ENCODE measurements at regions not wholly inside any gene's neighbourhood (a gene's known extent, or its start where the extent isn't known, plus 50 kb on each side); places are given as distances from the start of the nearest gene placed in this dataset.

DNA sequence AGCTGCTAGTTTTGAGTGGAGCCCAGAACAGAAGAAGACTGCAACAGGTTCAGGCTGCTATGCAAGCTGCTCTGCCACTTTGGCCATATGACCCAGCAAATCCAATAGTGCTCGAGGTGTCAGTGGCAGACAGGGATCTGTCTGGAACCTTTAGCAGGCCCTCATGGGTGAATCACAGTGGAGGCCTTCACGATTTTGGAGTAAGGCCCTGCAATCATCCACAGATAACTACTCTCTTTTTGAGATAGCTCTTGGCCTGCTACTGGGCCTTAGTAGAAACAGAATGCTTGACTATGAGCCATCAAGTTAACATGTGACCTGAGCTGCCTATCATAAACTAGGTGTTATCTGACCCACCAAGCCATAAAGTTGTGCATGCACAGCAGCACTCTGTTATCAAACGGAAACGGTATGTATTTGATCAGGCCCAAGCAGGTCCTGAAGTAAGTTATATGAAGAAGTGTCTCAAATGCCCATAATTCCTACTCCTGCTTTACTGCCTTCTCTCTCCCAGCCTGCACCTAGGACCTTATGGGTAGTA is 116.9 kb upstream of the CCDC196 start:
- Histone ChIP-seq H3K36me3 (replicated peaks in 1 of 2; ENCODE audit: control insufficient read depth in 1 of 2, insufficient read depth in 2 of 2, low read length in 1 of 2) (no peaks in the 10 kb centered on the region), H3K9ac (no peak overlapping the region), H3K4me1 (ENCODE audit: control insufficient read depth in 1 of 2, insufficient read depth in 2 of 2, low read depth in 1 of 2, low read length in 1 of 2) (no peaks in the 10 kb centered on the region), H3F3A (replicated peaks; ENCODE audit: insufficient read depth) (no peaks in the 10 kb centered on the region), H3K4me2 (no peak overlapping the region), H2AFZ (ENCODE audit: low read depth) (no peak overlapping the region), H3K4me3 (ENCODE audit: low read depth in 2 of 2, low read length in 1 of 2) (no peak overlapping the region), H4K20me1 (ENCODE audit: insufficient read depth) (no peaks in the 10 kb centered on the region), H3K27ac (ENCODE audit: low read depth in 2 of 2, low read length in 1 of 2) (no peak overlapping the region), H3K9me3 (no peaks in the 10 kb centered on the region), H3K79me2 (ENCODE audit: insufficient read depth) (no peaks in the 10 kb centered on the region), H3K27me3 (ENCODE audit: insufficient read depth) (no peaks in the 10 kb centered on the region), H3K9me2 (no peaks in the 10 kb centered on the region)
- no peak for DNase-seq
- POLR2A ChIA-PET: no interaction called here
- CTCF ChIA-PET: interaction anchor here (2.8 kb wide), 1 partner anchor 10 kb away, joined by 22 read pairs; no protein-coding TSS in a partner anchor
- WGBS (ENCODE audit: low lambda C conversion rate): 46% methylated on average over 4 of the region's 4 CpGs
- TF ChIP-seq EP300 (IDR thresholded peaks at IDR 0.05; ENCODE audit: borderline replicate concordance in 1 of 2, low read depth in 1 of 2, low read length in 1 of 2) (no peak), IRF3 (IDR thresholded peaks at IDR 0.05; ENCODE audit: low read depth, low read length) (no peak), FOXJ3 (CRISPR knock-in tag; IDR thresholded peaks at IDR 0.05) (no peak), PBX3 (IDR thresholded peaks at IDR 0.05) (no peak), MXI1 (IDR thresholded peaks at IDR 0.05; ENCODE audit: low read depth, low read length) (no peak), POLR2AphosphoS5 (IDR thresholded peaks at IDR 0.05; ENCODE audit: low read depth, low read length) (no peak), CHD2 (IDR thresholded peaks at IDR 0.05; ENCODE audit: low read length, partially characterized antibody) (no peak), EZH2phosphoT487 (IDR thresholded peaks at IDR 0.05; ENCODE audit: borderline replicate concordance, low read depth) (no peak), JUND (IDR thresholded peaks at IDR 0.05) (no peak), TCF12 (IDR thresholded peaks at IDR 0.05) (no peak), FOSL2 (IDR thresholded peaks at IDR 0.05; ENCODE audit: borderline replicate concordance, low read depth) (no peak), RFX5 (IDR thresholded peaks at IDR 0.05; ENCODE audit: low read length) (no peak), RCOR1 (IDR thresholded peaks at IDR 0.05; ENCODE audit: low read length) (no peak), RXRA (IDR thresholded peaks at IDR 0.05; ENCODE audit: borderline replicate concordance, low read depth) (no peak), ELF1 (IDR thresholded peaks at IDR 0.05) (no peak), SMC3 (IDR thresholded peaks at IDR 0.05; ENCODE audit: low read depth, low read length) (no peak)
- TF ChIP-seq, protein P1, sequence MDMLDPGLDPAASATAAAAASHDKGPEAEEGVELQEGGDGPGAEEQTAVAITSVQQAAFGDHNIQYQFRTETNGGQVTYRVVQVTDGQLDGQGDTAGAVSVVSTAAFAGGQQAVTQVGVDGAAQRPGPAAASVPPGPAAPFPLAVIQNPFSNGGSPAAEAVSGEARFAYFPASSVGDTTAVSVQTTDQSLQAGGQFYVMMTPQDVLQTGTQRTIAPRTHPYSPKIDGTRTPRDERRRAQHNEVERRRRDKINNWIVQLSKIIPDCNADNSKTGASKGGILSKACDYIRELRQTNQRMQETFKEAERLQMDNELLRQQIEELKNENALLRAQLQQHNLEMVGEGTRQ (IDR thresholded peaks at IDR 0.05; ENCODE audit: borderline replicate concordance, low read depth, low read length): no peak

All from SK-N-SH (cell line).